ACHN (cell line): ENCODE measurements at regions not wholly inside any gene's neighbourhood (a gene's known extent, or its start where the extent isn't known, plus 50 kb on each side); places are given as distances from the start of the nearest gene placed in this dataset.

Experiments used
- DNase-seq: peaks from one replicate; pipeline ENCODE4 v3.0.0-alpha.2; 2015
- in situ Hi-C: cut with HindIII; loops from 2 replicates; pipeline ENCODE4 v1.10.0; 2017; ENCODE audit warnings: low sequenced_read_pairs, low pct_ligation_motif_present, low pct_unique_long_range_greater_than_20kb

GRCh38 chr3:70899816-70900215 lies 587.4 kb upstream of the MDFIC2 start:
- in situ Hi-C loops, result no loop called here
- DNase-seq, result no peak

- no peak for DNase-seq
- in situ Hi-C loops, result no loop called here
Observed at GRCh38 chr3:70890020-70890394, 577.6 kb upstream of the MDFIC2 start.

DNA sequence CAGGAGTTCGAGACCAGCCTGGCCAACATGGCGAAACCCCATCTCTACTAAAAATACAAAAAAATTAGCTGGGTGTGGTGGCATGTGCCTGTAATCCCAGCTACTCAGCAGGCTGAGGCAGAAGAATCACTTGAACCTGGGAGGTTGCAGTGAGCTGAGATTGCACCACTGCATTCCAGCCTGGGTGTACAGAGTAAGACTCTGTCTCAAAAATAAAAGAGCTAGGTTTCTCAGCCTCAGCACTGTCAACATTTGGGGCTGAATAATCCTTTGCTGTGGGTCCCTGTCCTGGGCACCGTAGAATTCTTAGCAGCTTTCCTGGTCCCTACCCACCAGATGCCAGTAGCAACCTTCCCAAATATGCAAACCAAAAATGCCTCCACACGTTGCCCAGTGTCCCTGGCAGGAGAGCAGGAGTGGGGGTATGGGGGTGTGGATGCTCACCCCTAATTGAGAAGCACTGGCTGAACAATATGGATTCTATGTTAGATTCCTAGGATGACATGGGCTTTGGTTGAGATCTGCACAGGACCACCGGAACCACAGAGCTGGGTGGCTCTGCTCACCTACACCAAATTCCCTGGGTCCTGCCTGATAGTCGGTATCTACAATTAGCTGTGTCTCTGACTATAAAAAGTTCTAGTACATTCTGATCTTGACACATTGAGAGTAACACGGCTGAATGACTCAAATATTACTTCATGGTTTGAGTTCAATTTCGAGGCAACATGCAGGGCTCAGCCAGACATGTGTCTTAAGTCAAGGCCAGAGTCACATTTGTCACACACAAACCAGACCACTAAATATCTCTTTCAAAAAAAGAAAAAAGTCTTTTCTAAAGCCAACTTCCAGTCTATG lies 577.0 kb upstream of the MDFIC2 start:
- in situ Hi-C loops, result no loop called here
- no peak for DNase-seq

DNA sequence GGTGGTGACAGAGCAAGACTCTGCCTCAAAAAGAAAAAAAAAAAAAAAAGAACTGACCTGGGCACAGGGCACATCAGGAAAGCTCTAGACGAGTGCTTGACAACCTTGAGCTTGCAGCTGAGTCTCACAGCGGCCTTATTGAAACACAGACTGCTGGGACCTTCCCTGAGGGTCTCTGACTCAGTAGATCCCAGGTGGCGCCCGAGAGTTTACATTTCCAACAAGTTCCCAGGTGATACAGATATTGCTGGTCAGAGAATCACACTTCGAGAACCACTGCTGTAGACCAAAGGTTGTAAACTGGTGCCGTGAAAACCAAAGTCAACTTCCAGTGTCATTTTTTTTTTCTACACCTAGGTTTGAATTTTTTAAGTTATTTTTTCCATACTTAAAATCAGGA lies 573.2 kb upstream of the MDFIC2 start:
- in situ Hi-C loops, result no loop called here
- no peak for DNase-seq

DNA sequence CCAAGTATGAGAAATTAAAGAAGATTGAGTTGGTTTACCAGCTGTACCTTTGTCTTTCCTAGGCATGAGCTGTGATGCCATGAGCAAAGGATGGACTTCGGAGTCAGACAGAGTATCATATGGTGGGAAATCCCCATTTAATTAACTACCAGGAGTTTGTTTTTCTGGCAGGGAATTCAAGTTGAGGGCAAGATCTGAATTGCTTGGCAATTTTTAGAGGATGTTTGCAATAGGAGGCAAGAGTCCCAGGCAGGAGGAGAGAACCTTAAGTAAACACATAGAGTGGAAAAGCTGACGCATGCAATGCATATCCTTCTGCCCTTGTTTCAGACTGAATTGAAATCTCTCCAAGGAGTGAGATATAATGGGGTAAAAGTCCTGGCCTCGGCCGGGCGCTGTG lies 569.7 kb upstream of the MDFIC2 start:
- in situ Hi-C loops, result no loop called here

DNA sequence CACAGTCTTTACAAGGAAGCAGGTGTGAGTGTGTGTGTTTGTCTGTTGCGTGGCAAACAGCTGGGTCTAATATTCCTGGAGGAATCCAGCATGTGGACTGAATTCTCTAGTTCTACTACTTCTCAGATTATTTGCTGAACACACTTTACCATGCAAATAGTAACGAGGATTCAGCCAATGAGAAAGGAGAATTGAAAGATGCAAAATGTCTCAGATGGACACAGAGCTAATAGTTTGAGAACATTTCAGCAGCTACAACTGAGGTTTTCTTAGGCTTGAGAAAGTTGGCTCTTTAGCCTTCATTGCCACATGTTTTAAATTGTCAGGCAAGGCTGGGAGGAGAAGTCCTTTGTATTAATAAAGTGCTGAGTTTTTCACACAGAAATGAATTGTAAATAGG lies 568.0 kb upstream of the MDFIC2 start:
- in situ Hi-C loops, result no loop called here

More for the DNA sequence above, 569.7 kb upstream of the MDFIC2 start:
- DNase-seq, result no peak

GRCh38 chr3:70876154-70876553 lies 563.7 kb upstream of the MDFIC2 start:
- in situ Hi-C loops, result no loop called here

More for the DNA sequence above, 568.0 kb upstream of the MDFIC2 start:
- DNase-seq, result no peak

GRCh38 chr3:70874196-70874595 lies 561.8 kb upstream of the MDFIC2 start:
- in situ Hi-C loops, result no loop called here
- no peak for DNase-seq

More at GRCh38 chr3:70876154-70876553, 563.7 kb upstream of the MDFIC2 start:
- no peak for DNase-seq

DNA sequence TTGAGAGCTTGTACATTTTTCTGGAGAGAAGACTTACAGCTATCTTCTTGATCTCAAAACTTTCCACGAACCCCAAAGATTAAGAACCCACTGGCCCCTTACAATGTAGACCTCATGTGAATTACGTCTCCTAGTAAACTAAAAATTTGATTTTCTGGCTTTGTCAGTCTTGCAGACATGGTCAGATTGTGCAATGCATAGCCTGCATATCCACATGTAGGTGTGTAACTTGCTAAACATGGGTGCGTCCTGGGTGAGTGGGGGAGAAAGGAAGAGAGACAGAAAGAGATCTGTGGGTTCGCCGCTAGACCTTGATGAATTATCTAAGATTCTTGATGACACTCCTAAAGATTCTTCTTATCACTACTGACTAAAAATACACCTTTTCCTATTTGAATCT lies 561.2 kb upstream of the MDFIC2 start:
- in situ Hi-C loops, result no loop called here
- DNase-seq, result no peak

GRCh38 chr3:70871909-70872656 lies 559.6 kb upstream of the MDFIC2 start:
- in situ Hi-C loops, result no loop called here
- no peak for DNase-seq

DNA sequence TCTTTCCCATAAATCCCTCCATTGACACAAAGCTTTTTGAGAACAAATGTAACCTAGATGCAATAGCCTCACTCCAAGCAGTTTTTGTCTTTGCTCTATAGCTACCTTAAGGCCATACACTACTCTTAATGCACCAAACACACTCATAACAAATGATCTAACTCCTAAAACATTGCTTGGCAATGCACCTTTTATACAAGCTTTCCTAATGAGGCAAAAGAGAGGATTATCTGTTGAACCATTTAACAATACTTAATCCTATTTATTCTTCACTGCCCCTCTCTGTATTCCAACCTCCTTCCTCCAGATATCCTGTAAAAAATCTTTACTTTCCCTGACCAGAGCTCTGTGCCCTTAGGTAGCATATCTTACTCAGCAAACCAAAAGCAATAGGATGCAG lies 558.1 kb upstream of the MDFIC2 start:
- DNase-seq, result no peak
- in situ Hi-C loops, result no loop called here

DNA sequence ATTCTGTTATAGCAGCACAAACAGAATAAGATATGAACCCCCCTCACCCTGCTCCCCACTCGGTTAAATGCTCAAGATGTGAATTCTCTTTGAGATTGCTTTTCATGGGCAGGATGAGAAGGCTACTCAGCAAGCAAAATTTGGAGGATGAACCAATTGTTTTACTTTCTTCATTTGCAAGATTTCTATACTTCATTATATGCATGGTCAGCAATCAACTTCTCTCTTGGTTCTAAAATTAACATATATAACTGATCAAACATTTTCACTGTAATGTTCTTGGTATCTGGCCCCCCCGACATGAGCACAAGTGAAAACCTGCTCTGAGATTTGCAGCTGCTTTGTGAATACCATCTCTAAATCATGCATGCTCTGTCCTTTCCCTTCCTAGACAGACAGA lies 556.1 kb upstream of the MDFIC2 start:
- no peak for DNase-seq
- in situ Hi-C loops, result no loop called here

DNA sequence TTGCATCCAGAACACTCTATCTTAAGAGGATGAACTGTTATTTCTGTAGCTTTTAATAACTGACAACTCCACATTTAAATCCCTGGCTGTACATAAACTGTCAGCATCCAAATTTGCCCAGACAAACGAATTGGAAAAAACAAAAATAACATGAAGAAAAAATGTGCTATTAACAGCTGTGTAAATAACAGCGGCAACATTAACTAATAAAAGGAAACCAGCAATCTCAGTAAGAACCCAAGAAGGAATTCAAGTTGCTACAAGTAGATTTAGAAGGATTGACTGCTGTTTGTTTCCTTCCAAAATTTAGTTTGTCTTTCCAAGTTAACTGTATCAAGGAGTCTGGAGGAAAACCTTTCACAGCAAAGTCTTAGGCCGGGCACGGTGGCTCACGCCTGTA lies 550.6 kb upstream of the MDFIC2 start:
- in situ Hi-C loops, result no loop called here
- no peak for DNase-seq

DNA sequence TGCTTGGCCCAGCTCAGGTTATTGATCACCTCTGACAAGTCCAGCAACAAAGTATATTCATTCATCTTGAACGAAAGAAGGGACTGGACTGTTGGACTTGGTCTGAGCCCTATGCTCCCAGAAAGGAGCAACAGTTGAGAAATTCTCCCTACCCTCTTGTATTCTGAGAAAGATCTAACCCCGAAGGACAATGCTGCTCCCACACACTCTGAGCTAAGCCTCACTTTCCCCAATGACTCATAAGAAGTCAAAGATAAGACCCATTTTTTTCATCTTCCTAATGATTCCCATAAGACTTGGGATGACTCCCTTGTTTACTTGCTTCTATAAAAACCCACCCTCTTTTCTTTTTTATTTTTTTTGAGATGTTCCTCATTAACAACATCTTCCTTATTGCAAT lies 549.4 kb upstream of the MDFIC2 start:
- no peak for DNase-seq
- in situ Hi-C loops, result no loop called here

- in situ Hi-C loops, result no loop called here
- no peak for DNase-seq
Observed at GRCh38 chr3:70861234-70861633, 548.8 kb upstream of the MDFIC2 start.

DNA sequence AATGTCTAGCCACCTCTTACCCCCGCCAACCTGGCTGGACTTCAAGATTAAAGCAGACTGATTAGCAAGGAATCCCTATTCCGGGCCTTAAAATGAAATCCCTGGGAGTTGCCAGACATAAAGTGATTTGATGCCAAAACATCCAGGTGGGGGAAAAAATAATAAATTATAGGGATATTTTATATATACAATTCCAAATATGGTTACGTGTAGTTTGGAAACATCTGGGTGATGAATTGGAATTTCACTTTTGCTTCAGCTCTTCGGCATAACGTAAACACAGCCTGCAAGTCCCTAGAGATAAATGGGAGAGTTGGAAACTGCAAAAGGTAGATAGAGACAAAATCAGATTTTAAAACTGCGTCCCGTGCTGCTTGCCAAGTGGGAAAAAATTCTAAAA lies 545.5 kb upstream of the MDFIC2 start:
- in situ Hi-C loops, result no loop called here
- no peak for DNase-seq

- in situ Hi-C loops, result no loop called here
- DNase-seq, result no peak
Observed at GRCh38 chr3:70856414-70857162, 544.1 kb upstream of the MDFIC2 start.

GRCh38 chr3:70855149-70855548 lies 542.7 kb upstream of the MDFIC2 start:
- DNase-seq, result no peak
- in situ Hi-C loops, result no loop called here

DNA sequence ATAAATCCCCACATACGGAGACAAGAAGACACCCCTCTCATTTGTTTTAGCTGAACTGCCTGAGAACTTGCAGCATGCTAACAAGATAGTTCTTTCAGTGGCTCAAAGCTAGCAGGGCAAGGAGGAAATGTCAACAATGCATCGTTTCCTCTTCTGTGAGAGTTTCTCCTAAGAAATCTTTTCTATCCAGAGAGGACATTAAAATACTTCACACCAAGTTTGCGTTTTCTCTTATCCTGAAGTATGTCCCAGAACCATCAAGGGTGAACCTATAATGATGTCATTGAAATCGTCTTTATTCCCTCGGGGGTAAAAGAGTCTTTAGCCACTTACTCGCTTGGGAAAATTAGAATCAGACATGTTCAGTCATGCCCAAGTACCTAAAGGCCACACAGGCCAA lies 541.7 kb upstream of the MDFIC2 start:
- in situ Hi-C loops, result no loop called here
- no peak for DNase-seq
